Muscle layer of colon (tissue), 2 donors: ENCODE measurements at regions not wholly inside any gene's neighbourhood (a gene's known extent, or its start where the extent isn't known, plus 50 kb on each side); places are given as distances from the start of the nearest gene placed in this dataset.
"Not testable (repeated sequence)": the region's sequence is repeated elsewhere in the genome, so short reads cannot be mapped to it uniquely, and the experiment has no call there.

Source experiments
- H3K27ac ChIP-seq: one replicate; pipeline ENCODE4 v1.7.0; 2013; ENCODE audit warnings: low read depth, mild to moderate bottlenecking, low read length, moderate library complexity
- H3K27me3 ChIP-seq, 2 donors: one replicate each; pipeline ENCODE4 v1.7.0; 2013; ENCODE audit warnings: low read length in 2 of 2, mild to moderate bottlenecking in 2 of 2; ENCODE audit not compliant: insufficient read depth in 2 of 2, control insufficient read depth in 1 of 2
- H3K36me3 ChIP-seq: one replicate; pipeline ENCODE4 v1.7.0; 2013; ENCODE audit warnings: mild to moderate bottlenecking, low read length; ENCODE audit not compliant: insufficient read depth
- H3K4me1 ChIP-seq: one replicate; pipeline ENCODE4 v1.7.0; 2013; ENCODE audit warnings: mild to moderate bottlenecking, low read length; ENCODE audit not compliant: insufficient read depth
- H3K4me3 ChIP-seq, 2 donors: one replicate each; pipeline ENCODE4 v1.7.0; 2013; ENCODE audit warnings: low read length in 2 of 2, low read depth in 1 of 2, mild to moderate bottlenecking in 1 of 2, moderate library complexity in 1 of 2
- H3K9ac ChIP-seq: one replicate; pipeline ENCODE4 v1.7.0; 2013; ENCODE audit warnings: low read length
- H3K9me3 ChIP-seq: one replicate; pipeline ENCODE4 v1.7.0; 2013; ENCODE audit warnings: mild to moderate bottlenecking, low read length
- donor health status: abdominal sarcoma.
- donor health status: Adenocarcinoma of cecum.

DNA sequence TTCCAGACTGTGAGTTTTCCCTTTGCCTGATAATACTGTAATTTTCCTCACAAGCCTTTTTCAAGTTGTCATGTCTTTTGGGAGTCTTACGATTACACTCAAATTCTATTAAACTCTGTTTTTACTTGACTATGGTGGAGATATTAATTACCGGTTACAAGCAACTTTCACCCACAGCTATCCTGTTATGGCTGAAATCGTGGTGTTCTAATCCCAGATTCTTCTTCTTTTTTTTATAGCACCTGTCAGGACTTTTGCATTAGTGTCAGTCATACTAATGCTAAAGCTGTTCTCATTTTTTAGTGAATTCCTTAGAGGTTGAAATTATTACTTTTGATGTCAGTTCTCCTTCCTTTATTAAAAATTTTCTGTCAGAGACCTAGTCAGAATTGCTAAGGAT, 187.8 kb upstream of the CSNK1A1L start:
- Histone ChIP-seq H3K4me1 (no peaks in the 10 kb centered on the region), H3K9ac (no peak overlapping the region), H3K36me3 (no peaks in the 10 kb centered on the region), H3K27ac (no peak overlapping the region), H3K4me3 (no peak overlapping the region), H3K27me3 (no peaks in the 10 kb centered on the region), H3K9me3 (no peaks in the 10 kb centered on the region)

DNA sequence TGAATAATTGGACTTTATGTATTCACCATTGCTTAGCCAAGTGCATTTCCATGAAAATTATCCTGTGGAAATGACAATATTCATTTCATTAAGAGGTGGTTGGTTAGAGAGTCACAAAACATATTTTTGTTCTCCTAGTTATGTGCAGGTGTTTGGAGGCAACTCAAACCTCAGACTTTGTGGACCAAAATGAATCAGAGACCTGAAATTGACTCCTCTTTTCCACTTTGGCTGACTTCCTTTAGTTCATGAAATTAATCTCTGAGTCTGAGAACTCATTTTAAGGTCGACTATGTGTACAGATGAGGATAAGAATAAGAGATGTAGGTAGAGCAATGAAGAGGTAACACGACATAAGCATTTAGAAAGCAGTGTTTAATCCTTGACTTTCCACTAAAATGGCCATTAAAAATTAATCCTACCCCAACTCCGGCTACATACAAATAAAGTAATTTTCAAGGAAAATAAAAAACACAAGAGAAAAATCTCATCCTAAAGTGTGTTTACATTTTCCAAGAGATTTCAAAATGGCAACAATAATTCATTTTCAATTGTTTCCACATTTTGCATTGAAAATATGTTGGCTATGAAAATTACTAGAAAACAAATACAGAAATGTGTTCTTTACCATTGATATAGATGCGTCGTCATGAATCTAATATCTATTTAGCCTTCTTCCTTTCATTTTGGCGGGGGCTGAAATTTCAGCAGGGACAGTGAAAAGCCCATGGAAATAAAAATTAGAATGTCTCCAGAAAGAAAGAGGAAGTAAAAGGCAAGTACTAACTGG, 185.4 kb upstream of the CSNK1A1L start:
- no peaks in the 10 kb centered on the region for H3K36me3 ChIP-seq
- no peaks in the 10 kb centered on the region for H3K9me3 ChIP-seq
- H3K27ac ChIP-seq, result no peak overlapping the region
- H3K4me3 ChIP-seq, result no peak overlapping the region
- no peak overlapping the region for H3K9ac ChIP-seq
- H3K4me1 ChIP-seq, result no peaks in the 10 kb centered on the region
- H3K27me3 ChIP-seq, result no peaks in the 10 kb centered on the region

DNA sequence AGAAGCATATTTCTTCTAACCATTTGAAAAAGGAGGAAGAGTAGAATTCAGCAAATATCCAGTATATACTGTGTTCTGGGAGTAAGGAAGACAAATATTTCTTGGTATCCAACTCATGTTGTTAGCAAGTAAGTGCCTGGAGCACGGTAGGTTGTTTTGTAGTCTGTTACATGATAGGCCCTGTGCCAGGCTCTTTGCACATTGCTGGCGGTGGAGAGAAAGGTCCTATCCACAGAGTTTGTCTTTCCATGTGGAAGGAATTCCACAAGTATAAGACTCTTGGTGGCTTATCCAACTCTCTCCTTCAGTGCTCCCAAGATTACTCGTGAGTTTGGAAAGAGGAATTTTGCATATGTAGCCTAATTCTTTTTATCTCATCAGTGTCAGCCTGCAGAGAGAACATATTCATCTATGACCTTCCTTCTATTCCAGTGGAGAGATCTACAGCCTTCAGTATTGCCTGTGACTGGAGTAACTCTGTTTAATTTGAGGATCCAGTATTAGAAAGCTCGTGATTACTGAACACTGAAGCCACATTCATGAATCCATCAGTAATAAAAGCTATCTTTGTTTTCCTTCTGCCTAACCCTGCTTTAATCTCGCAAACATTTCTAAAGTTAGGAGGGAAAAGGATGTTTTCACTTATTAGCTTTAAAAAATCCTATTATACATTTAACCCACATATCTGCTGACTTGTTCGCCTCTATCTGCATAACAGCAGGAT, 183.9 kb upstream of the CSNK1A1L start:
- H3K27ac ChIP-seq, result no peak overlapping the region
- H3K4me3 ChIP-seq, result no peak overlapping the region
- no peaks in the 10 kb centered on the region for H3K4me1 ChIP-seq
- no peaks in the 10 kb centered on the region for H3K9me3 ChIP-seq
- H3K9ac ChIP-seq, result no peak overlapping the region
- H3K27me3 ChIP-seq, result no peaks in the 10 kb centered on the region
- H3K36me3 ChIP-seq, result no peaks in the 10 kb centered on the region

DNA sequence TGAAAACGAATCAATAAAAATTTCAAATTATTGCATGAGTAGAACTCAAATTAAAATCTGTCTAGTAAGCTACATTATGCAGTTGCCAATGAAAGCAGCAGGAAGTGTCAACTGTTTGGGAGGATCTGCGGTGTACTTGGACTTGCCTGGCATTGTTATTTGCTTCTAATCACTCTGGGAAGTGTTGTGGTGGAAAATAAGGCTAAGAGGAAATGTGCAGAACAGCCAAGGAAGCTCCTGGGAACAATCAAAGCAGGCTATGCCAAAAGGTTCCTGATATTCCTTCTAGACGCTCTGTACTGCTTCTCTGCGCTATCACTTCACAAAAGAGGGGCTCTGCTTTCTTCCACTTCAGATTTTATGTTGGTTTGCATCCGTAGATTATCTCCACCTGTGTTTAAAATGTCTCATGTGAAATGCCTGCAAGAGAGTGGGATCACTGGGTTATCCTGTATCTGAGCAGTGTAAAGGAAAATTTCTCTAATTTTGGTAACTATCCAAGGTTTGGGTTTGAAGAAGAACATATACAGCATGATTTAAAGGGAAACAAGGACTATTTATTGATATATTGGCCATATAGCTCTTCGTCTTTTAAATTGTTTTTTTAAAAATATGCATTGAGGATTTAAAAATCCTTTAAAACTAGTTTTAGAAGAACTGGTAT, 182.7 kb upstream of the CSNK1A1L start:
- Histone ChIP-seq H3K4me1 (no peaks in the 10 kb centered on the region), H3K9me3 (no peaks in the 10 kb centered on the region), H3K27me3 (no peaks in the 10 kb centered on the region), H3K9ac (no peak overlapping the region), H3K27ac (no peak overlapping the region), H3K4me3 (no peak overlapping the region), H3K36me3 (no peaks in the 10 kb centered on the region)

DNA sequence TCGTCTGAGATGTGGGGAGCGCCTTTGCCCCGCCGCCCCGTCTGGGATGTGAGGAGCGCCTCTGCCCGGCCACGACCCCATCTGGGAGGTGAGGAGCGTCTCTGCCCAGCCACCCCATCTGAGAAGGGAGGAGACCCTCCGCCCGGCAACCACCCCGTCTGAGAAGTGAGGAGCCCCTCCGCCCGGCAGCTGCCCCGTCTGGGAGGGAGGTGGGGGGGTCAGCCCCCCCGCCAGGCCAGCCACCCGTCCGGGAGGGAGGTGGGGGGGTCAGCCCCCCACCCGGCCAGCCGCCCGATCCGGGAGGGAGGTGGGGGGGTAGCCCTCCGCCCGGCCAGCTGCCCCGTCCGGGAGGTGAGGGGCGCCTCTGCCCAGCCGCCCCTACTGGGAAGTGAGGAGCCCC, 174.8 kb upstream of the CSNK1A1L start:
- not testable (repeated sequence) for H3K27ac ChIP-seq, H3K36me3 ChIP-seq, H3K9me3 ChIP-seq, H3K9ac ChIP-seq, H3K4me1 ChIP-seq, H3K4me3 ChIP-seq, H3K27me3 ChIP-seq

DNA sequence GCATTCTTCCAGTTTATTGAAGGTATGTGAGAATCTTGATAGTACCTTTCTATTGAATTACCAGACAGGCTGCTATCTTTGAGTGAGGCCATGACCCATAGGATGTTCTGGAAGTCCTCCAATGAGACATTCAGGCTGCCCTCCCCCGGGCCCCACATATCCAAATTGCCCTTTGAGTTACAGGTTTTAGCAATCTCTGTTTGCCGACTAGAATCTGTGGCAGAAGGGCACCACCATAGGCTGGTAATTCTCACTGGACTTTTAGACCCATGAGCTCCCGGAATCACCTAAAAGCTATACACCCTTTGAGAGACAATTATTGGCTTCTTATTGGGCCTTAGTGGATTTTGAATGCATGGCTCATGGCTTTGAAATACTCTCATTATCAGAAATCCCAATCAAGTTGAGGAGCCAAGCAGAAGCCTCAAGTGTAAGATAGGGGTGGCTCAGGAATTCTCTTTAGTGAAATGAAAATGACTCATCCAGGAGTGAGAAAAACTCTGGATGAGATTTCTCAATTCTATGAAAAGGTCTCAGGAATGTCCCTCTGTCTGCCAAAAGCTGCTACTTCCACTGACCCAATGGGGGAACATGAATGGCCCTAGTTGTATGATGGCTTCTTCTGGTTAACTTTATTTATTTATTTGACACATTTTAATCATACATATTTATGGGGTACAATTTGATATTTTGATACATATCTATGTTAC, 172.1 kb upstream of the CSNK1A1L start:
- Histone ChIP-seq H3K27ac (no peak overlapping the region), H3K36me3 (no peaks in the 10 kb centered on the region), H3K4me1 (no peaks in the 10 kb centered on the region), H3K9me3 (no peaks in the 10 kb centered on the region), H3K9ac (no peak overlapping the region), H3K4me3 (no peak overlapping the region), H3K27me3 (no peaks in the 10 kb centered on the region)

DNA sequence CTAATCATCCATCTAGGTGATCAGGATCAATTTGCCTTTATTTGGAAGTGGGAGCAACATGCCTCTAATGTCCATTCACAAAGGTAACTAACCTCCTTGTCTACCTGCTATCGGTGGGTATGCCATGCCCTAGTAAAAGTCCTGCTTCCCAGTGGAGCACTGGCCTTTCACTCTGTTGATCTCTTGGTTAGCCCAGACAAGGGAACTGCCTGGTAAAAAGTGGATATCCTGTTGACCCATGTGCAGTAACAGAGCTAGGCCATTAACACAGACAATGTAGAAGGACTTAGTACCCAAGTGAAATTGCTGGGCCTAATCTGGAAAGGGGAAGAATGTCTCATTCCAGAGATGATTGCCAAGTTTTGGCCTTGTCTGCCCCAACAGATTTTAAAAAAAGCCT, 171.5 kb upstream of the CSNK1A1L start:
- H3K9me3 ChIP-seq, result no peaks in the 10 kb centered on the region
- no peak overlapping the region for H3K4me3 ChIP-seq
- no peaks in the 10 kb centered on the region for H3K36me3 ChIP-seq
- H3K9ac ChIP-seq, result no peak overlapping the region
- no peaks in the 10 kb centered on the region for H3K27me3 ChIP-seq
- no peaks in the 10 kb centered on the region for H3K4me1 ChIP-seq
- no peak overlapping the region for H3K27ac ChIP-seq

DNA sequence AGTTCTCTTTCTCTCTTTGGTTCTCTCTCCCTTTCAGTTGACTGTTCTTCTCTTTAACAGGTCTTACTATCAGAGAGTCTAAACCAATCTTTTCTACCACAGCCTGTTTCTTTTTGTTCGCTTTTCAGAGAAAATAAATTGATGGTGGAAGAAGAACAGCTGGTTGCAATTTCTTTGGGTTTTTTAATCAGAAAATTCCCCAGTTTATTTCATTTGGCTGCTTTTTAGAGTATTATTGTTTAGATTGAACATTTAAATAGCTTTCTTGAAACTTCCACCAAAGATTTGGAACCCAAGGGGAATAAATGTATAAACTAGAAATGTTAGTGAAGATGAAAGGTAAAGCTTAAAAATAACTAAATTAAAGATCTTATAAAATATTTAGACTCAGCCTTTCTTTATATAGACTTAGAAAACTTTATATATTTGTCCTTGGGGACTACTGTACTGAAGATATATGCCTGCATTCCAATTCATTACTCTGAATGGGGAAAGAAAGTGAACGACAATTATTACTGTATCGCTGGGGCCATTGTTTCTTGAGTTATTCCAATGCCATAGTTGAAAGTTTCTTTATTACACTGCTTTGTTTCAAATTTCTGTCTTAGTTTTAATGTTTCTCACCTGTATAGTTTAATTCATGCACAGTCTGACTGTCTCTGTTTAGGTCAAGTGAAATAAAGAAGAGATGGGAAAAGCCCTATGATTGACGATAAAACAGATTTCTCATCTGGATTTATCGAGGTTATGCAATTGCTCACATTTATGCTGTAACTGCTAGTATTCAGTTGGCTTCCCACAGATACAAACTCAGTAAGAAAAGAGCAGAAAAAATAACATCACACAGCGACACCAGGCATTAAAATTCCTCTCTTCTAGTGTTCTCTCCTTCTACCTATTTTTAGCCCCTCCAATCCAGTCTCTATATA, 169.4 kb upstream of the CSNK1A1L start:
- H3K9me3 ChIP-seq, result no peaks in the 10 kb centered on the region
- no peak overlapping the region for H3K4me3 ChIP-seq
- H3K27ac ChIP-seq, result no peak overlapping the region
- H3K27me3 ChIP-seq, result no peaks in the 10 kb centered on the region
- no peak overlapping the region for H3K9ac ChIP-seq
- H3K4me1 ChIP-seq, result no peaks in the 10 kb centered on the region
- no peaks in the 10 kb centered on the region for H3K36me3 ChIP-seq

DNA sequence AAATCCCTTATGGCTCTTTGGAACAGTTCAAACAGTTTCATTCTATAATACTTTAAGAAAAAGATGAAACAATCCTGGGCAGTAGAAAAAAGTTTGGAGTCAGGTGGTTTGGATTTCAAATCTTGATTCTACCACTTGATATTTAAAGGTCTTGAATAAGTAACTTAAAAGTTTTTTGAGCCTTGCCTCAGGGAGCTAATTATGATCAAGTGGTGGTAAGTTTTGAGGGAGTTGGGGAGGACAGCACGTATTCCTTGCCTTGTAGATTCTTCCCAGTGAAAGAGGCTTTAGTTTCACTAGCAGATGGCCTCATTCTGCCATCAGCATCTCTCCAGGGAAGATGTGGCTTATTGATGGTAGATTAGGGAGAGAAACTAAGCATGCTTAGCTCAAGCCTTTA, 168.4 kb upstream of the CSNK1A1L start:
- H3K4me3 ChIP-seq, result no peak overlapping the region

DNA sequence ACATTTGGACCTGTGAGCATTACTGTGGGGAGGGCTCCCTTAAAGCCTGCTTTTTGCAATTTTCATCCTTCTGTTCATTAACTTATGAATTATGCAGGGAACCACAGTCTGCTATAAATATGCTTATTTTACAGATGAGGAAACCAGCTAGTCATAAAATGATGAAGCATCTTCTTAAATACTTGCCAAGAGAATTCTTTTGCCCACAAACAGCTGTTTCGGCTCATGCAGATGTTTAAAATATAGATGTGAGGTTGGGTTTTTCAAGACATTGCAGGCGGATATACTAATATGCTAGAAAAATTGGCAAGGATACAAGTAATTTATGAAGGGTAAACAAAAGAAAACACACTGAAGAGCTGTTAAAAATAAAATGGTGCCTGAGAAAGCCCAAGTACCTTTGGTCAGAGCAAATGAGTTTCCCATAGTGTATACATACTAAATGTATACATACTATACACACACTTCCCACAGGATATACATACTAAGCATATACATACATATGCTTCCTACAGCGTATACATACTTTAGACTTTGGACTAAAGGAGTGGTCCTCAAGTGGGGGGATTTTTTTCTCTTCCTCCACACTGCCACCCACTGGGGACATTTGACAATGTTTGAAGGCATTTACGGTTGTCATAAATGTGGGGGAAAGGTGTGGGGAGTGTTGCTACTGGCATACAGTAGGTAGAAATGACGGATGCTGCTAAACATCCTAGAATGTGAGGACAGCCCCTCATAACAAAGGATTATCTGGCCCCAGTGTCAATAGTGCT, 164.9 kb upstream of the CSNK1A1L start:
- no peak overlapping the region for H3K4me3 ChIP-seq
- no peaks in the 10 kb centered on the region for H3K9me3 ChIP-seq
- H3K4me1 ChIP-seq, result no peaks in the 10 kb centered on the region
- H3K27ac ChIP-seq, result no peak overlapping the region
- H3K27me3 ChIP-seq, result no peaks in the 10 kb centered on the region
- H3K9ac ChIP-seq, result no peak overlapping the region
- no peaks in the 10 kb centered on the region for H3K36me3 ChIP-seq

More for the DNA sequence above, 168.4 kb upstream of the CSNK1A1L start:
- Histone ChIP-seq H3K4me1 (no peaks in the 10 kb centered on the region), H3K9ac (no peak overlapping the region), H3K36me3 (no peaks in the 10 kb centered on the region), H3K9me3 (no peaks in the 10 kb centered on the region), H3K27ac (no peak overlapping the region), H3K27me3 (no peaks in the 10 kb centered on the region)
